ENCODE measurements at regions not wholly inside any gene's neighbourhood (a gene's known extent, or its start where the extent isn't known, plus 50 kb on each side); places are given as distances from the start of the nearest gene placed in this dataset.

DNA sequence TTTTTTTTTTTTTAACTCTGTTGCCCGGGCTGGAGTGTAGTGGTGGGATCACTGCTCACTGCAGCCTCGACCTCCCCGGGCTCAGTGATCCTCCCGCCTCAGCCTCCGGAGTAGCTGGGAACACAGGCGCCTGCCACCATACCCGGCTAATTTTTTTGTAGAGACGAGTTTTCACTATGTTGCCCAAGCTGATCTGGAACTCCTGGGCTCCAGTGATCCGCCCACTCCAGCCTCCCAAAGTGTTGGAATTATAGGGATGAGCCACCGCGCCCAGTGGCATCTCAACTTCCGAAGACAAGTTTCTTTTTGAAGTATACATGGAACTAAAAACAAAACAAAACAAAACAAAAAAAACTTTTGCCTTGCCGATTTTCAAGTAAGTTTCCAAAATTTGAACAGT lies 66.6 kb upstream of the ZNF184 start:
- TF ChIP-seq, protein P1, sequence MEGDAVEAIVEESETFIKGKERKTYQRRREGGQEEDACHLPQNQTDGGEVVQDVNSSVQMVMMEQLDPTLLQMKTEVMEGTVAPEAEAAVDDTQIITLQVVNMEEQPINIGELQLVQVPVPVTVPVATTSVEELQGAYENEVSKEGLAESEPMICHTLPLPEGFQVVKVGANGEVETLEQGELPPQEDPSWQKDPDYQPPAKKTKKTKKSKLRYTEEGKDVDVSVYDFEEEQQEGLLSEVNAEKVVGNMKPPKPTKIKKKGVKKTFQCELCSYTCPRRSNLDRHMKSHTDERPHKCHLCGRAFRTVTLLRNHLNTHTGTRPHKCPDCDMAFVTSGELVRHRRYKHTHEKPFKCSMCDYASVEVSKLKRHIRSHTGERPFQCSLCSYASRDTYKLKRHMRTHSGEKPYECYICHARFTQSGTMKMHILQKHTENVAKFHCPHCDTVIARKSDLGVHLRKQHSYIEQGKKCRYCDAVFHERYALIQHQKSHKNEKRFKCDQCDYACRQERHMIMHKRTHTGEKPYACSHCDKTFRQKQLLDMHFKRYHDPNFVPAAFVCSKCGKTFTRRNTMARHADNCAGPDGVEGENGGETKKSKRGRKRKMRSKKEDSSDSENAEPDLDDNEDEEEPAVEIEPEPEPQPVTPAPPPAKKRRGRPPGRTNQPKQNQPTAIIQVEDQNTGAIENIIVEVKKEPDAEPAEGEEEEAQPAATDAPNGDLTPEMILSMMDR (IDR thresholded peaks at IDR 0.05), result no peak
- TF ChIP-seq POLR2A (IDR thresholded peaks at IDR 0.05), result no peak

Data from adrenal gland (tissue), 5 donors.